Neural cell (in vitro differentiated cells): ENCODE measurements at regions not wholly inside any gene's neighbourhood (a gene's known extent, or its start where the extent isn't known, plus 50 kb on each side); places are given as distances from the start of the nearest gene placed in this dataset.

Experiments
- EZH2 ChIP-seq: fragments of 200-600, 300-800 bp; shearing (Covaris generic), sonication (generic); IDR thresholded peaks from 2 replicates; pipeline ENCODE4 v1.6.1; 2014; ENCODE audit warnings: antibody characterized with exemption, low read length, borderline replicate concordance, mild to moderate bottlenecking; ENCODE audit not compliant: insufficient read depth, poor library complexity, severe bottlenecking
- TAF1 ChIP-seq: IDR thresholded peaks from 2 replicates; pipeline ENCODE4 v1.6.1; 2012; ENCODE audit warnings: low read depth
- TF ChIP-seq, protein P1 (sequence below): fragments of 450-650 bp; IDR thresholded peaks from 2 replicates; pipeline ENCODE4 v1.5.1; 2014; ENCODE audit warnings: antibody characterized with exemption, mild to moderate bottlenecking, moderate library complexity; ENCODE audit not compliant: poor library complexity, severe bottlenecking

DNA sequence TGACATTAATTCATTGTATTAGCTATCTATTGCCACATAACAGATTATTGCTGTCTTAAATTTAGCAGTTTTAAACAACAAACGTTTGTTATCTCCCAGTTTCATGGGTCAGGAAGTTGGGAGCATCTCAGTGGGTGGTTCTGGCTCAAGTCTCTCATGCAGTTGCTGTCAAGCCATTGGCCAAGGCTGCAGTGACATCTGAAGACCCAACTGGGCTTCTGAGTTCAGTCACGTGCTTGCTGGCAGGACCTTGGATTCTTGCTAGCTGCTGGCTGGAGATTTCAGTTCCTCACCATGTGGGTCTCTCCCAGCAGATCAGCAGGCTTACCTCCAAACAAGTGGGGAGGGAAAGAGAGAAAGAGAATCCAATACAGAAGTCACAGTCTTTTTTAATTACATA is 152.6 kb upstream of the EXOC2 start:
- TF ChIP-seq, protein P1, sequence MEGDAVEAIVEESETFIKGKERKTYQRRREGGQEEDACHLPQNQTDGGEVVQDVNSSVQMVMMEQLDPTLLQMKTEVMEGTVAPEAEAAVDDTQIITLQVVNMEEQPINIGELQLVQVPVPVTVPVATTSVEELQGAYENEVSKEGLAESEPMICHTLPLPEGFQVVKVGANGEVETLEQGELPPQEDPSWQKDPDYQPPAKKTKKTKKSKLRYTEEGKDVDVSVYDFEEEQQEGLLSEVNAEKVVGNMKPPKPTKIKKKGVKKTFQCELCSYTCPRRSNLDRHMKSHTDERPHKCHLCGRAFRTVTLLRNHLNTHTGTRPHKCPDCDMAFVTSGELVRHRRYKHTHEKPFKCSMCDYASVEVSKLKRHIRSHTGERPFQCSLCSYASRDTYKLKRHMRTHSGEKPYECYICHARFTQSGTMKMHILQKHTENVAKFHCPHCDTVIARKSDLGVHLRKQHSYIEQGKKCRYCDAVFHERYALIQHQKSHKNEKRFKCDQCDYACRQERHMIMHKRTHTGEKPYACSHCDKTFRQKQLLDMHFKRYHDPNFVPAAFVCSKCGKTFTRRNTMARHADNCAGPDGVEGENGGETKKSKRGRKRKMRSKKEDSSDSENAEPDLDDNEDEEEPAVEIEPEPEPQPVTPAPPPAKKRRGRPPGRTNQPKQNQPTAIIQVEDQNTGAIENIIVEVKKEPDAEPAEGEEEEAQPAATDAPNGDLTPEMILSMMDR, result no peak
- TF ChIP-seq TAF1 (no peak), EZH2 (no peak)
